H9 (cell line): ENCODE measurements at regions not wholly inside any gene's neighbourhood (a gene's known extent, or its start where the extent isn't known, plus 50 kb on each side); places are given as distances from the start of the nearest gene placed in this dataset.

Experiments used
- DNase-seq: peaks from one replicate; pipeline ENCODE4 v3.0.0-alpha.2; 2017
- H2AFZ ChIP-seq: one replicate; pipeline ENCODE4 v1.6.1; 2013; ENCODE audit warnings: mild to moderate bottlenecking, low read length, control low read depth, moderate library complexity
- H2AK5ac ChIP-seq: 2 replicates; pipeline ENCODE4 v1.6.1; 2013; ENCODE audit warnings: low read length, control low read depth, mixed read lengths; ENCODE audit not compliant: insufficient read length
- H2BK120ac ChIP-seq: one replicate; pipeline ENCODE4 v1.6.1; 2013; ENCODE audit warnings: low read depth, mild to moderate bottlenecking, low read length, control low read depth, inconsistent platforms; ENCODE audit not compliant: poor library complexity, severe bottlenecking
- H2BK12ac ChIP-seq: 2 replicates; pipeline ENCODE4 v1.6.1; 2013; ENCODE audit warnings: low read length, control low read depth, mixed read lengths, low read depth; ENCODE audit not compliant: insufficient read length
- H2BK15ac ChIP-seq: 2 replicates; pipeline ENCODE4 v1.6.1; 2013; ENCODE audit warnings: low read depth, low read length, control low read depth
- H2BK20ac ChIP-seq: one replicate; pipeline ENCODE4 v1.6.1; 2013; ENCODE audit warnings: low read depth, mild to moderate bottlenecking, low read length, control low read depth, inconsistent platforms; ENCODE audit not compliant: poor library complexity, severe bottlenecking
- H2BK5ac ChIP-seq: 2 replicates; pipeline ENCODE4 v1.6.1; 2013; ENCODE audit warnings: low read length, control low read depth, mixed read lengths; ENCODE audit not compliant: insufficient read length
- H3K14ac ChIP-seq: 2 replicates; pipeline ENCODE4 v1.6.1; 2013; ENCODE audit warnings: low read length, control low read depth; ENCODE audit not compliant: insufficient read depth
- H3K18ac ChIP-seq: 2 replicates; pipeline ENCODE4 v1.6.1; 2013; ENCODE audit warnings: low read depth, mild to moderate bottlenecking, mixed read lengths, low read length, control low read depth; ENCODE audit not compliant: insufficient read length
- H3K23ac ChIP-seq: 2 replicates; pipeline ENCODE4 v1.6.1; 2013; ENCODE audit warnings: low read length, control low read depth, mixed read lengths, low read depth; ENCODE audit not compliant: insufficient read length
- H3K23me2 ChIP-seq: 2 replicates; pipeline ENCODE4 v1.6.1; 2013; ENCODE audit warnings: low read depth, mild to moderate bottlenecking, mixed read lengths, low read length, control low read depth; ENCODE audit not compliant: insufficient read length, poor library complexity, severe bottlenecking
- H3K27ac ChIP-seq: 2 replicates; pipeline ENCODE4 v1.5.1; 2013; ENCODE audit warnings: low read length, control low read depth, mixed read lengths, low read depth; ENCODE audit not compliant: insufficient read length
- H3K27me3 ChIP-seq: 2 replicates; pipeline ENCODE4 v1.6.1; 2013; ENCODE audit warnings: low read length, control low read depth, inconsistent platforms; ENCODE audit not compliant: insufficient read depth
- H3K4ac ChIP-seq: 2 replicates; pipeline ENCODE4 v1.6.1; 2013; ENCODE audit warnings: low read depth, mild to moderate bottlenecking, control low read depth, inconsistent platforms, low read length, moderate library complexity
- H3K4me1 ChIP-seq: 2 replicates; pipeline ENCODE4 v1.6.1; 2013; ENCODE audit warnings: low read length, control low read depth, inconsistent platforms; ENCODE audit not compliant: insufficient read depth
- H3K4me2 ChIP-seq: 2 replicates; pipeline ENCODE4 v1.6.1; 2013; ENCODE audit warnings: low read length, control low read depth, mixed read lengths; ENCODE audit not compliant: insufficient read length, insufficient read depth
- H3K56ac ChIP-seq: 2 replicates; pipeline ENCODE4 v1.6.1; 2013; ENCODE audit warnings: low read depth, mild to moderate bottlenecking, mixed read lengths, low read length, control low read depth; ENCODE audit not compliant: insufficient read length
- H3K79me1 ChIP-seq: 2 replicates; pipeline ENCODE4 v1.6.1; 2013; ENCODE audit warnings: low read depth, mild to moderate bottlenecking, moderate library complexity, low read length, control low read depth, inconsistent platforms; ENCODE audit not compliant: insufficient read depth, poor library complexity, severe bottlenecking
- H3K79me2 ChIP-seq: 2 replicates; pipeline ENCODE4 v1.6.1; 2013; ENCODE audit warnings: low read length, control low read depth, inconsistent platforms; ENCODE audit not compliant: insufficient read depth
- H3K9ac ChIP-seq: 2 replicates; pipeline ENCODE4 v1.6.1; 2013; ENCODE audit warnings: low read length, control low read depth, mixed read lengths; ENCODE audit not compliant: insufficient read length; ENCODE audit errors: extremely low read depth
- H3K9me3 ChIP-seq: one replicate; pipeline ENCODE4 v1.6.1; 2013; ENCODE audit warnings: low read depth, low read length, inconsistent platforms; ENCODE audit not compliant: control insufficient read depth
- H3T11ph ChIP-seq: one replicate; pipeline ENCODE4 v1.6.1; 2013; ENCODE audit warnings: mild to moderate bottlenecking, low read length, control low read depth, inconsistent platforms
- H4K20me1 ChIP-seq: one replicate; pipeline ENCODE4 v1.6.1; 2013; ENCODE audit not compliant: control insufficient read depth, insufficient read length, insufficient read depth
- H4K5ac ChIP-seq: 2 replicates; pipeline ENCODE4 v1.6.1; 2013; ENCODE audit warnings: low read depth, mild to moderate bottlenecking, mixed read lengths, low read length, control low read depth; ENCODE audit not compliant: insufficient read length
- H4K8ac ChIP-seq: replicated peaks from 2 replicates; pipeline ENCODE4 v1.6.1; 2013; ENCODE audit warnings: low read length, control low read depth, mixed read lengths, low read depth; ENCODE audit not compliant: insufficient read length
- H4K91ac ChIP-seq: 2 replicates; pipeline ENCODE4 v1.6.1; 2013; ENCODE audit warnings: low read depth, mild to moderate bottlenecking, moderate library complexity, mixed read lengths, low read length, control low read depth; ENCODE audit not compliant: insufficient read length
- H3K27ac Mint-ChIP-seq, 3 experiments: 2 replicates in 2 of 3; 3 replicates in 1 of 3; pipeline ENCODE4 v1.8.0; 2020 to 2021; ENCODE audit warnings: mixed read lengths in 3 of 3, mild to moderate bottlenecking in 1 of 3, moderate library complexity in 1 of 3
- H3K27me3 Mint-ChIP-seq: 2 replicates; pipeline ENCODE4 v1.8.0; 2021; ENCODE audit warnings: low read depth, mild to moderate bottlenecking, moderate library complexity, mixed read lengths
- H3K36me3 Mint-ChIP-seq, 3 experiments: 2 replicates in 2 of 3; 3 replicates in 1 of 3; pipeline ENCODE4 v1.8.0; 2020 to 2021; ENCODE audit warnings: low read depth in 3 of 3, mixed read lengths in 3 of 3; ENCODE audit not compliant: insufficient read depth in 1 of 3
- H3K4me1 Mint-ChIP-seq, 2 experiments: 2 replicates each; pipeline ENCODE4 v1.8.0; 2020; ENCODE audit warnings: mixed read lengths in 2 of 2
- H3K4me3 Mint-ChIP-seq, 2 experiments: 2 replicates in 1 of 2; 3 replicates in 1 of 2; pipeline ENCODE4 v1.8.0; 2020 to 2021; ENCODE audit warnings: mild to moderate bottlenecking in 2 of 2, mixed read lengths in 2 of 2, moderate library complexity in 1 of 2
- H3K9me3 Mint-ChIP-seq, 2 experiments: 2 replicates in 1 of 2; 3 replicates in 1 of 2; pipeline ENCODE4 v1.8.0; 2020; ENCODE audit warnings: mild to moderate bottlenecking in 2 of 2, mixed read lengths in 2 of 2, moderate library complexity in 1 of 2
- WGBS: extraction: QIAGEN DNeasy Blood & Tissue Kit; methylation state at CpG from one replicate; pipeline ENCODE4 v1.1.7; 2013; ENCODE audit warnings: missing lambda C conversion rate, low lambda C conversion rate, mixed read lengths; ENCODE audit not compliant: insufficient read length; ENCODE audit errors: extremely low coverage; 5-methylcytosine and 5-hydroxymethylcytosine counted together
- TF ChIP-seq, protein P1 (sequence below): fragments of 200-600 bp; sonication (generic); conservative IDR thresholded peaks from 3 replicates; pipeline ENCODE4 v1.8.0; 2021; ENCODE audit warnings: antibody characterized with exemption, mild to moderate bottlenecking

DNA sequence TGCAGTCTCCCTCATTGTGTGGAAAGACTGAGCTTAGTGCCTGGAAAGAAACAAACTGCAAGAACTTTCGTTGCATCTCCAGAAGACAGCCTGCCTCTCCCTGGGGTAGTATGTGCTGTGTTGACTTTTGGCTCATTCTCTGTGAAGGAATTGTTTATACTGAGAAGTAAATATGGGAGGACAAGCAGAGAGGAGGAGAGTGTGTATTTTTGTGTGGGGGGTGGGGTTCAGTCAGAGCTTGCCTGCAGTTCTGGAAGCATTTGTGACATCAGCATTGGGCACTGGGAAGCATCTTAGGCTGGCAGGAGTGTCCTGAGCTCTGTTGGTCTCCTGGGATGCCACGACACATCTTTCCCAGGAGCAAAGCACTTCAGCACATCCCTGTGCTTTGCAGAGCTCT is 147.9 kb downstream of the HS3ST3B1 start:
- Histone ChIP-seq H3K79me2 (no peaks in the 10 kb centered on the region), H4K91ac (no peak overlapping the region), H2BK15ac (no peak overlapping the region), H3K56ac (no peak overlapping the region), H3K14ac (no peak overlapping the region), H4K5ac (no peak overlapping the region), H3K4me1 (peaks cover 3% of the 10 kb centered on the region; the same call in 1 of the 2 replicates), H3K79me1 (no peaks in the 10 kb centered on the region), H3K18ac (no peak overlapping the region), H3K4ac (no peak overlapping the region), H3K23ac (no peak overlapping the region), H2BK120ac (no peak overlapping the region), H2BK5ac (no peak overlapping the region), H2BK12ac (no peak overlapping the region), H2BK20ac (no peak overlapping the region), H3K9me3 (no peaks in the 10 kb centered on the region), H3K4me2 (no peak overlapping the region), H2AFZ (no peak overlapping the region), H2AK5ac (no peak overlapping the region), H3K23me2 (no peaks in the 10 kb centered on the region), H3K27me3 (no peaks in the 10 kb centered on the region), H3K9ac (no peak overlapping the region), H3K27ac (no peak overlapping the region), H4K20me1 (no peaks in the 10 kb centered on the region), H4K8ac (no peak overlapping the region), H3T11ph (no peak overlapping the region)
- H3K4me1 Mint-ChIP-seq: peaks cover 5 to 14% of the 10 kb centered on the region in 2 experiments; a peak in 3 of 4 replicates
- peaks cover 0 to 8% (median 1%) of the 10 kb centered on the region in 3 experiments; a peak in 2 of 7 replicates for H3K36me3 Mint-ChIP-seq
- DNase-seq: no peak
- no peaks in the 10 kb centered on the region for H3K27me3 Mint-ChIP-seq
- WGBS: no CpG with 5 or more reads among the region's 2 CpGs
- no peak overlapping the region for H3K27ac Mint-ChIP-seq
- TF ChIP-seq, protein P1, sequence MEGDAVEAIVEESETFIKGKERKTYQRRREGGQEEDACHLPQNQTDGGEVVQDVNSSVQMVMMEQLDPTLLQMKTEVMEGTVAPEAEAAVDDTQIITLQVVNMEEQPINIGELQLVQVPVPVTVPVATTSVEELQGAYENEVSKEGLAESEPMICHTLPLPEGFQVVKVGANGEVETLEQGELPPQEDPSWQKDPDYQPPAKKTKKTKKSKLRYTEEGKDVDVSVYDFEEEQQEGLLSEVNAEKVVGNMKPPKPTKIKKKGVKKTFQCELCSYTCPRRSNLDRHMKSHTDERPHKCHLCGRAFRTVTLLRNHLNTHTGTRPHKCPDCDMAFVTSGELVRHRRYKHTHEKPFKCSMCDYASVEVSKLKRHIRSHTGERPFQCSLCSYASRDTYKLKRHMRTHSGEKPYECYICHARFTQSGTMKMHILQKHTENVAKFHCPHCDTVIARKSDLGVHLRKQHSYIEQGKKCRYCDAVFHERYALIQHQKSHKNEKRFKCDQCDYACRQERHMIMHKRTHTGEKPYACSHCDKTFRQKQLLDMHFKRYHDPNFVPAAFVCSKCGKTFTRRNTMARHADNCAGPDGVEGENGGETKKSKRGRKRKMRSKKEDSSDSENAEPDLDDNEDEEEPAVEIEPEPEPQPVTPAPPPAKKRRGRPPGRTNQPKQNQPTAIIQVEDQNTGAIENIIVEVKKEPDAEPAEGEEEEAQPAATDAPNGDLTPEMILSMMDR: no peak
- peaks cover 0 to 7% of the 10 kb centered on the region in 2 experiments; a peak in 2 of 5 replicates for H3K9me3 Mint-ChIP-seq
- H3K4me3 Mint-ChIP-seq: no peak overlapping the region
